Stimulated activated naive CD8-positive, alpha-beta T cell treated with anti-CD3 and anti-CD28 coated beads, Interleukin-15, Interleukin-2, amounts not matched to agents 100 ng/mL and 50 ng/mL, for 24 hours (primary cell): ENCODE measurements at regions not wholly inside any gene's neighbourhood (a gene's known extent, or its start where the extent isn't known, plus 50 kb on each side); places are given as distances from the start of the nearest gene placed in this dataset.

Source experiments
- H3K27ac Mint-ChIP-seq: one replicate; pipeline ENCODE4 v1.8.0; 2021; ENCODE audit warnings: mild to moderate bottlenecking, mixed read lengths
- H3K27me3 Mint-ChIP-seq: one replicate; pipeline ENCODE4 v1.8.0; 2021; ENCODE audit warnings: mixed read lengths
- H3K36me3 Mint-ChIP-seq: one replicate; pipeline ENCODE4 v1.8.0; 2021; ENCODE audit warnings: low read depth, mixed read lengths
- H3K4me1 Mint-ChIP-seq: one replicate; pipeline ENCODE4 v1.8.0; 2021; ENCODE audit warnings: low read depth, mixed read lengths
- H3K4me3 Mint-ChIP-seq: one replicate; pipeline ENCODE4 v1.8.0; 2021; ENCODE audit warnings: mild to moderate bottlenecking, mixed read lengths
- H3K9me3 Mint-ChIP-seq: one replicate; pipeline ENCODE4 v1.8.0; 2021; ENCODE audit warnings: mixed read lengths

GRCh38 chr10:11387044-11387443, 224.4 kb downstream of the USP6NL start:
- Mint-ChIP-seq H3K27me3 (no peaks in the 10 kb centered on the region), H3K4me3 (no peak overlapping the region), H3K36me3 (no peaks in the 10 kb centered on the region), H3K4me1 (peaks cover 5% of the 10 kb centered on the region), H3K27ac (no peak overlapping the region), H3K9me3 (no peaks in the 10 kb centered on the region)
